SJSA1 (cell line): ENCODE measurements at regions not wholly inside any gene's neighbourhood (a gene's known extent, or its start where the extent isn't known, plus 50 kb on each side); places are given as distances from the start of the nearest gene placed in this dataset.

Experiments used
- DNase-seq, 2 experiments: peaks; one replicate each; pipeline ENCODE4 v3.0.0-alpha.2; 2015 to 2020; ENCODE audit warnings: low spot score in 2 of 2, low read depth in 1 of 2
- H3K27ac ChIP-seq: fragments of 250-450 bp; sonication (Bioruptor Pico); 2 replicates; pipeline ENCODE4 v1.5.1; 2020; ENCODE audit warnings: mild to moderate bottlenecking, moderate library complexity
- H3K27me3 ChIP-seq: fragments of 250-450 bp; sonication (Bioruptor Pico); replicated peaks from 2 replicates; pipeline ENCODE4 v1.5.1; 2020; ENCODE audit warnings: mild to moderate bottlenecking, moderate library complexity
- H3K36me3 ChIP-seq: fragments of 250-450 bp; sonication (Bioruptor Pico); 2 replicates; pipeline ENCODE4 v1.5.1; 2020; ENCODE audit warnings: mild to moderate bottlenecking
- H3K4me1 ChIP-seq: fragments of 250-450 bp; sonication (Bioruptor Pico); replicated peaks from 2 replicates; pipeline ENCODE4 v1.6.1; 2021; ENCODE audit warnings: mild to moderate bottlenecking
- H3K4me3 ChIP-seq: fragments of 250-450 bp; sonication (Bioruptor Pico); 2 replicates; pipeline ENCODE4 v1.5.1; 2020; ENCODE audit warnings: mild to moderate bottlenecking
- H3K9me3 ChIP-seq: fragments of 250-450 bp; sonication (Bioruptor Pico); replicated peaks from 2 replicates; pipeline ENCODE4 v1.5.1; 2020; ENCODE audit warnings: mild to moderate bottlenecking

DNA sequence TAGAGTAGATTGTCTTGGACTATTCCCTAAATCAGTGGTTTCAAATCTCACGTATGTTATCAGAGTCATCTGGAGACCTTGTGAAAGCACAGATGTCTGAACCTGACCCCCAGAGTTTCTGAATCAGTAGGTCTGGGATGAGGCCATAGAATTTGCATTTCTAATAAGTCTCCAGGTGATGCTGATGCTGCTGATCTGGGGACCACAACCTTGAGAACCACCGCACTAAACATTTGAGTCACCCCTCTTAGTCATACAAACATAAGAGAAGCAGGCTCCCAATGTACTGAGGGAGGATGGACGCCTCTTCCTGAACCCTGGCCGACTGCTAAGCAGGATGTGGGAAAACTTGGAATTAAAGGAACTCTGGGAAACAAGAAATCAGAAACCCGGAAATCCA lies 187.8 kb upstream of the PRDM1 start:
- Histone ChIP-seq H3K4me1 (0 out of 2 replicates have a peak, but pooled peaks cover 3% of the 10 kb centered on the region), H3K36me3 (no peaks in the 10 kb centered on the region), H3K9me3 (no peaks in the 10 kb centered on the region), H3K27ac (no peak overlapping the region), H3K4me3 (no peak overlapping the region), H3K27me3 (no peaks in the 10 kb centered on the region)
- DNase-seq = peak in 1 of 2 experiments; percentile 3

- Histone ChIP-seq H3K9me3 (no peaks in the 10 kb centered on the region), H3K27me3 (no peaks in the 10 kb centered on the region), H3K36me3 (no peaks in the 10 kb centered on the region), H3K27ac (no peak overlapping the region), H3K4me1 (0 out of 2 replicates have a peak, but pooled peaks cover 3% of the 10 kb centered on the region), H3K4me3 (no peak overlapping the region)
- no peak for DNase-seq
These were observed 189.0 kb upstream of the PRDM1 start for GRCh38 chr6:105897131-105897530.

DNA sequence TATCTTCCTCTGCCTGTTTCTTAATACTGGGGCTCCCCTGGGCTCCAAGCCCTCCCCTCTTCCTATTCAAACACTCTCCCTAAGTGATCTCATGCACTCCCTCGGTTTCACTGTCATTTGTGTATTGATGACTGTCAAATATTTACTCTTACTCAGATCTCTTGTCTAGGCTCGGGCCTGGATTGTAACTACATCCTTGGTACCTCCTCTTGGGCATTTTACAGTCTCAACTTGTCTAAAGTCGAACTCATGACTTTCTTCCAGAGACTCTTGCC lies 189.4 kb upstream of the PRDM1 start:
- no peaks in the 10 kb centered on the region for H3K9me3 ChIP-seq
- no peaks in the 10 kb centered on the region for H3K27me3 ChIP-seq
- DNase-seq = no peak
- H3K4me1 ChIP-seq = 0 out of 2 replicates have a peak, but pooled peaks cover 3% of the 10 kb centered on the region
- no peaks in the 10 kb centered on the region for H3K36me3 ChIP-seq
- H3K4me3 ChIP-seq = no peak overlapping the region
- no peak overlapping the region for H3K27ac ChIP-seq

DNA sequence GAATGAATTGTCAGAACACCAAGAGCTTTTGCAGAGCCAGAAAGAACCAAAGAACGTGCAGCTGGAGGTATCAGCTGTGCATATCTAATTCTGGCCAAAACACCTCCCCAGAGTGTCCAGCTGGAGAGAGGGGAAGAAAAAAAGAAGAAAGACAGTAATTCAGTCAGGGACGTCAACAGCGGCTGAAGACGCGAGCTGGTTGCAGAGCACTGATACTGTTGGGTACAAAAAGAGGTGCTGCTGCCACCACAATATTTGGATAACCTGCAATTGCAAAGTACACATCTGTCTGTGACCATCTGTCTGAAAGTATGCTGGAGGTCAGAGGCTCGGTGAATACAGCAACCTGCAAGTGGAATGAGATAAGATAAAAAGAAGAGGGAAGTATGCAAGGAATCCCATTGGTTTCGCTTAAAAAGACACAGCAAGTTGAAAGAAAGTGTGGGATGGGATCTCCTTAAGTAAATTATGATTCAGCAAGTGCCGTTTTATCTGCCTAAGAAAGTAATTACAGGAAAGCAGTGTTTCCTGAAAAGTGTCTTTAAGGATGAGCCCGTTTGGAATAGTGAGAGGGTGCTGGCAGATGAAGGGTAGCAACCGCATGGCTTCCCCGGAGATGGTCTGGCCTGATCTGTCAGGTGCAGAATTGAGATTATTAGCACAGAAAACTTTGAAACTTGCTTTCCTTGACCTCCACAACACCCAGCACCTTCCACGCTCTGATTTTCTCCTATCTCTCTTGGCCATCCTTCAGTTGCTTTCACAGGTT lies 189.9 kb upstream of the PRDM1 start:
- Histone ChIP-seq H3K4me3 (no peak overlapping the region), H3K4me1 (0 out of 2 replicates have a peak, but pooled peaks cover 3% of the 10 kb centered on the region), H3K36me3 (no peaks in the 10 kb centered on the region), H3K27ac (no peak overlapping the region), H3K27me3 (no peaks in the 10 kb centered on the region), H3K9me3 (no peaks in the 10 kb centered on the region)
- DNase-seq = no peak

DNA sequence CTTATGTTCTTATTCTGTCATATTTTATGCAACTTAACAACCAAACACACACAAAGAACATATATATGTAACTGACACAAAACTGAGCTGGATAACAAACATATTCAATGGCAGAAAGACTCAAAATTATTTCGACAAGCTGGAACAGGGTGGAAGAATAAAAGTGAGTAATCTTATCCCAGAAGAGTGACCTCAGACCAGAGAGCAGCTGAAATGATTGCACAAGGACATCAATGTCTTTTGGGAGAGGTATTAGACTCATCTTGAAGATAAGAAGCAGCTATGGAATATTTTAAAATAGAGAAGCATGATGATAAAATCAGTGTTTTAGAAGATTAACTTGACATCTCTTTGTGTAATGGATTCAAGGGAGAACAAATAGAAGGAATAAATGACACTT lies 191.6 kb upstream of the PRDM1 start:
- H3K4me3 ChIP-seq = no peak overlapping the region
- no peaks in the 10 kb centered on the region for H3K27me3 ChIP-seq
- no peaks in the 10 kb centered on the region for H3K9me3 ChIP-seq
- no peak for DNase-seq
- H3K4me1 ChIP-seq = peaks cover 3% of the 10 kb centered on the region; the same call in 1 of the 2 replicates
- H3K27ac ChIP-seq = no peak overlapping the region
- H3K36me3 ChIP-seq = no peaks in the 10 kb centered on the region

DNA sequence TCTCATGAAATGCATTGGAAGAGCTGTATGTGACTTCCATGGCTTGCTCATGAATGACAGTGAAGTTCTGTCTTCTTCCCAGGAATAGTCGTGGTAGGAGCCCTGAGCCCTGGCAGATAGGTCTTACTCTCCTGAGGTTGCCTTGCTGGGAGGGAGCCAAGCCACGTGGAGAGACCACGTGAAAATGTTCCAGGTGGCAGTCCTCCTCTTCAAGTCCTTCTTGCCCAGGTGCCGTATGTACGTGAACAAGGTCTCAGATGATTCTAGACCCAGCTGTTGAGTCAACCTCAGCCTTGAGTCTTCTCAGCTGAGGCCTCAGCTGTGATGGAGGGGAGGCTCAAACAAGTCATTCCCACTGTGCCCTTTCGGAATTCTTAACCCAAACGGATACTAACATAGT lies 192.4 kb upstream of the PRDM1 start:
- Histone ChIP-seq H3K27ac (no peak overlapping the region), H3K27me3 (no peaks in the 10 kb centered on the region), H3K4me3 (no peak overlapping the region), H3K36me3 (no peaks in the 10 kb centered on the region), H3K9me3 (no peaks in the 10 kb centered on the region), H3K4me1 (peaks cover 2% of the 10 kb centered on the region; the same call in 1 of the 2 replicates)
- DNase-seq = no peak

DNA sequence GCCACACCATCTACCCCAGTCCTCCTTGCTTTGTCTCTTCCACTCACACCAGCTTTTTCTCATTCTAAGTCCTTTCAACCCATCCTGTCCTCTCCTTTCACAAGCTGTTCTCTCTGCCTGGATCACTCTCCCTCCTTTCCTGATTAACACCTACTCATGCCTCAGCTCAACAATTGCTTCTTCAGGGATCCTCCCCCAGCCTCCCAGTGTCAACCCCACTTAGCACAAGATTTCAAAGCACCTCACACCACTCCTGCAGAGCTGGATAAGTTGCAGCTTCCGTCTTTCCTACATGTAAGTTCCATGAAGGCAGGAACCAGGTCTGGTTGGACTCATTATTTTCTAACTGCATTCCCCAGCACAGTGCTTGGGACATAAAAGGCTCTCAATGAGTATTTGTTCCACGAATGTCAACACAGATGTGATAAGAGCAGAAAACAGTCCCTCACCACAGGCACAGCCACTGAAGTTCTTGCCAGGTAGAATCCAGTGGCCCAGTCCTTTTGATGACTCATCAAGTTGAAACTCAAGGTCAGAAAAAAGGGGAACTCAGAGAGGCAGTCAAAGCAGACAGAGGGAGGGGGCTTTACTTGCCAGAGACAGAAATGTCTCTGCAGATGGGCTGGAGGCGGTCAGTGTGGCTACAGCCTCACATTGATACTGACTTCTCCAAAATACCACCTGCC lies 193.4 kb upstream of the PRDM1 start:
- Histone ChIP-seq H3K27me3 (no peaks in the 10 kb centered on the region), H3K4me1 (no peaks in the 10 kb centered on the region; the same call in 1 of the 2 replicates), H3K9me3 (no peaks in the 10 kb centered on the region), H3K27ac (no peak overlapping the region), H3K4me3 (no peak overlapping the region), H3K36me3 (no peaks in the 10 kb centered on the region)
- DNase-seq = no peak

DNA sequence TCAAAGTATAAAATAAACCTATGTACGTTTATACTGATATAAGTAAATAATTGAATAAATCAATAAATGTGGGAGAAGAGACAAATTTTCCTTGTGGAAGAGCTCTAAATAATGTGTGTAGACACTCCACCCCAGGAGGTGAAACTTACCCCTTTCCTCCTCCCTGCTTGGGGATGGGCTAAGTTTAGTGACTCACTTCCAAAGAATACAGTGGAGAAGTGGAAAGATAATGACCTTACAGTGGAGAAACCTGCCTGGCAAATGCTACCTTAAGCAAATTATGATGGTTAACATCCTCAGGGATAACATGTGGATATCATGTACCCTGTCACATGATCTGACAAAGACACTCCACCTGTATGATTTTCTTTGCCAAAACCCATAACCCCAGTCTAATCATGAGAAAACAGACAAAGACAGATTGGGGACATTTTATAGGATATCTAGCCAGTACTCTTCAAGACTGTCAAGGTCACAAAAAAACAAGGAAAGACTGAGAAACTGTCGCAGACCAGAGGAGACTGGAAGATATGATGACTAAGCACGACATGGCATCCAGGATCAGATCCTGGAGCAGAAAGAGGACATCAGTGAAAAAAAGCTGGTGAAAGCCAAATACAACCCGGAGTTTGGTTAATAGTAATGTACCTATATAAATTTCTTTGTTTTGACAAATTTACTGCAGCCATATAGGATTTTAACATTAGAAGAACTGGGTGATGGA lies 195.5 kb upstream of the PRDM1 start:
- H3K9me3 ChIP-seq = no peaks in the 10 kb centered on the region
- no peak overlapping the region for H3K27ac ChIP-seq
- H3K36me3 ChIP-seq = no peaks in the 10 kb centered on the region
- no peaks in the 10 kb centered on the region; the same call in 1 of the 2 replicates for H3K4me1 ChIP-seq
- H3K27me3 ChIP-seq = no peaks in the 10 kb centered on the region
- no peak overlapping the region for H3K4me3 ChIP-seq
- no peak for DNase-seq

- DNase-seq = no peak
- H3K4me3 ChIP-seq = no peak overlapping the region
- H3K4me1 ChIP-seq = no peaks in the 10 kb centered on the region; the same call in 1 of the 2 replicates
- no peaks in the 10 kb centered on the region for H3K27me3 ChIP-seq
- H3K9me3 ChIP-seq = no peaks in the 10 kb centered on the region
- H3K36me3 ChIP-seq = no peaks in the 10 kb centered on the region
- no peak overlapping the region for H3K27ac ChIP-seq
These were observed 196.2 kb upstream of the PRDM1 start for GRCh38 chr6:105889902-105890301.

DNA sequence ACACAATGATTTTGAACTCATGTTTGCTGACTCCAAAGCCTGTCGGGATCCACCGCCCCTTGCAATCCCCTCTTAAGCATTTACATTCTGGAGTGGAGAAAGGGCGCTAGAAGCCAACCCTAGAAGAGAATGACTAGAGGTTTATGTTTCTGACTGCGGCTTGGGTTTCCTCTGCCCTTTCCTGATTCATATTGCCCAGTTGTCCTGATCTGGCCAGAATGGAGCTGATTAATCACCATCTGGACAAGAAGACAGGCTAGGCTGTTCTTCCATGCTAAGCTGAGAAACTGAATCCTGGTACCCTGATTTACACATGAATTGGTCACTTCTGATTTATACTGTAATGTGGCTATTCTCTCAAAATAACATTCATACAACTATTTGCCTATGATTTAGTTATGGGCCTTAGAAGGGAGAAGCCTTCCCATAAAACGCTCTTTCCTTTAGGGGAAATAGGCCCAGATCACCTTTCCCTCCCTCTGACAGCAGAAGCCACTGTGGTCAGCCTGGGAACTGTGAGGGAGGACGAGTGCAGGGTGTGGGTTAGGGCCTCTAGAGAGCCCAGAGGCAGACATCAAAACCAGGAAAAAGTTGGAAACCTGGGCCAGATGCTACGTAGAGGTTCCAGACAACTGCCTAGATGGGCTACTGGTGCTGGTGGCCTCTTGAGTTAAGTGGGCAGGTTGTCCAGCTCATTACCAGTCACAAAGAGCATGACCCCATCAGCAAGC lies 199.2 kb upstream of the PRDM1 start:
- no peak for DNase-seq
- no peak overlapping the region for H3K4me3 ChIP-seq
- H3K27ac ChIP-seq = no peak overlapping the region
- H3K9me3 ChIP-seq = no peaks in the 10 kb centered on the region
- H3K27me3 ChIP-seq = no peaks in the 10 kb centered on the region
- no peaks in the 10 kb centered on the region; the same call in 1 of the 2 replicates for H3K4me1 ChIP-seq
- H3K36me3 ChIP-seq = no peaks in the 10 kb centered on the region

DNA sequence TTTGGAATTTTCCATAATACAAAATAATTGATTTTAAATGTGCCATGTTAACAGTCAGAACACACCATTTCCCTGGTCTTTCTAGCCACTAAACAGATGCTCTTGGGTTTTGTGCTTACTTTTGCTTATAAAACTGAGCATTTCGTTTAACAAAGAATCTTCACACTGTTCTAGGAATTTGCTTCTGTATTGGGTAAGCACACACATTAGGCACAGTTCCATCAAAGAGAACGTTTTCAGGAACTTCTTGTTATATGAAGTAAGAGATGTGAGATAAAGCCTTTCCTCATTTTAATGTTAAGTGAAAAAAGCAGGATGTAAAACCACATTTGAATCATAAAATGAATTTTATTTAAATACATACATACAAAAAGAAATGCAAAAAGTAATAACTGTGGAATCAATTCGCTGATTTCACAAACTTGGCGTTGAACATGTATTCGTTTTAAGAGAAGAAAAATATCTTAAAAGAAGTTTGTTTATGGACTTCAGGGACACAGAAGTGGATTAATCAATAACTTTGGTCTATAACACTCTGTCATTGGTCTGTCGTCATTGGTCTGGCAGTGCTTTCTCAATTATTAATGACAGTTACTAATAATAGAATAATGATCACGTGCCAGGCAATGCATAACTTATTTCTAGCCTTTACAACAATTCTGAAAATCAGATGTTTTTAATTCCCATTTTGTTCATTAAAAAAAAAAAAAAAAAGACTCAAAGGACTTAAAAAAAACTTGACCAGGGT lies 199.9 kb upstream of the PRDM1 start:
- Histone ChIP-seq H3K4me3 (no peak overlapping the region), H3K27me3 (no peaks in the 10 kb centered on the region), H3K36me3 (no peaks in the 10 kb centered on the region), H3K4me1 (no peaks in the 10 kb centered on the region; the same call in 1 of the 2 replicates), H3K9me3 (no peaks in the 10 kb centered on the region), H3K27ac (no peak overlapping the region)
- DNase-seq = no peak

DNA sequence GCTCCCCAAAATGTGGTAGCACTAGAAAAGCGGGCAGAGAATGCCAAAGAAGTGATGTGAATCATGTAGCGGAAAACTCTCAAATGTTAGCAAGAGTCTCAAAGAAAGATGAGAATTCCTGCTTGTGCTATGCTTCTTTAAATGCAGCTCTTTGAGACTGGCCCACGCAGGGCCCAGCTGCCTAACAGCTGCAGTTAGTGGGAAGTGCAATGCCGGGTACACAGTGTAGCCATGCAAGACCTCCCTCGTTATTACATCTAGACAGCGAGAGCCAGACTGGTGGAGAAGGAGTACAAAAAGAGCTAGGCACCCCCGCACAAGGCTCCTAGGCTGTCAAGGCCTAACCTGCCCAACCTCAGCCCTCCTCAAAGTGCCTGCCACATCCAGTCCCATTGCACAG lies 201.7 kb upstream of the PRDM1 start:
- Histone ChIP-seq H3K27me3 (peaks cover 2% of the 10 kb centered on the region; the same call in 1 of the 2 replicates), H3K4me1 (no peaks in the 10 kb centered on the region), H3K27ac (no peak overlapping the region), H3K36me3 (no peaks in the 10 kb centered on the region), H3K9me3 (no peaks in the 10 kb centered on the region), H3K4me3 (no peak overlapping the region)
- DNase-seq = no peak

DNA sequence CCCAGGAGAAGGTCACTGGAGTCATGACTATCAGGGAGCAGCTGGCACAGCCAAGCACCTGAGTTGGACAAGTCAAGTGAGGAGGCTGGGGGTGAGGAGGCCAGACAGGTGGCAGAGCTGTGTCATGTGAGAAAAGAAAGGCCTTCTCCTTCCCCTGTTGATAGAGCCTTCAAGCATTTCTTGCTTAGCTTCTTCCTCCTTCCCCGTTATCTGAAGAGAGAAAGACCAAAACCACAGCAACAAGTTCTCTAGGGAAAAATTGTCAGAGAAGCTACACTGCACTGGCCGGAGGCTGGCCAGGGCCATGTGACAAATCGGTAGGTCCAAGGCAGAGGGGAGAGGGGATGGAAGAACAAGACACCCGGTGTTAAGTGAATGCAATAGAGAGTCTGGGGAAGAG lies 202.1 kb upstream of the PRDM1 start:
- H3K36me3 ChIP-seq = no peaks in the 10 kb centered on the region
- no peak for DNase-seq
- H3K9me3 ChIP-seq = no peaks in the 10 kb centered on the region
- no peak overlapping the region for H3K4me3 ChIP-seq
- H3K27me3 ChIP-seq = peaks cover 2% of the 10 kb centered on the region; the same call in 1 of the 2 replicates
- no peak overlapping the region for H3K27ac ChIP-seq
- H3K4me1 ChIP-seq = no peaks in the 10 kb centered on the region
